Thymus (tissue), 11 donors: ENCODE measurements at regions not wholly inside any gene's neighbourhood (a gene's known extent, or its start where the extent isn't known, plus 50 kb on each side); places are given as distances from the start of the nearest gene placed in this dataset.

Experiments
- DNase-seq, 9 donors: peaks; one replicate each; pipeline ENCODE4 v3.0.0-alpha.2; 2013; ENCODE audit warnings: low spot score in 9 of 9, low read depth in 6 of 9, missing footprints in 1 of 9
- H3K27ac ChIP-seq, 2 donors: one replicate each; pipeline ENCODE4 v1.5.1; 2013; ENCODE audit warnings: control low read depth in 1 of 2, low read depth in 1 of 2, low read length in 1 of 2, mild to moderate bottlenecking in 1 of 2, moderate library complexity in 1 of 2
- H3K27me3 ChIP-seq, 2 donors: one replicate each; pipeline ENCODE4 v1.5.1; 2013; ENCODE audit warnings: low read length in 1 of 2; ENCODE audit not compliant: control insufficient read depth in 2 of 2, insufficient read depth in 1 of 2
- H3K36me3 ChIP-seq, 2 donors: one replicate each; pipeline ENCODE4 v1.5.1; 2013; ENCODE audit warnings: low read length in 1 of 2, mild to moderate bottlenecking in 1 of 2, moderate library complexity in 1 of 2; ENCODE audit not compliant: control insufficient read depth in 2 of 2, insufficient read depth in 2 of 2
- H3K4me1 ChIP-seq, 2 donors: one replicate each; pipeline ENCODE4 v1.5.1; 2013; ENCODE audit warnings: low read length in 2 of 2; ENCODE audit not compliant: control insufficient read depth in 2 of 2, insufficient read depth in 2 of 2
- H3K4me3 ChIP-seq, 2 donors: one replicate each; pipeline ENCODE4 v1.5.1; 2013; ENCODE audit warnings: low read length in 2 of 2, control low read depth in 1 of 2, mild to moderate bottlenecking in 1 of 2
- H3K9me3 ChIP-seq, 2 donors: one replicate each; pipeline ENCODE4 v1.5.1; 2013; ENCODE audit warnings: low read length in 1 of 2, mild to moderate bottlenecking in 1 of 2; ENCODE audit not compliant: control insufficient read depth in 2 of 2, insufficient read depth in 1 of 2
- WGBS: extraction: QIAGEN DNeasy Blood & Tissue Kit; methylation state at CpG from one replicate; pipeline ENCODE4 v1.1.7; 2013; 5-methylcytosine and 5-hydroxymethylcytosine counted together
- donor health status: healthy.

- no peak overlapping the region for H3K27ac ChIP-seq
- no peaks in the 10 kb centered on the region for H3K27me3 ChIP-seq
- no peaks in the 10 kb centered on the region for H3K36me3 ChIP-seq
- H3K9me3 ChIP-seq: peaks cover 0 to 4% of the 10 kb centered on the region in 2 donors
- H3K4me3 ChIP-seq: no peak overlapping the region
- DNase-seq: no peak
- no peaks in the 10 kb centered on the region for H3K4me1 ChIP-seq
- WGBS: 72% methylated on average over 3 of the region's 3 CpGs
Measured at GRCh38 chr14:44204061-44204835, 302.8 kb downstream of the FSCB start.

- 91% methylated on average over 1 of the region's 1 CpG for WGBS
Measured at GRCh38 chr14:44180975-44181374, 326.1 kb downstream of the FSCB start.

GRCh38 chr14:44170556-44170955 is 336.5 kb downstream of the FSCB start:
- no peaks in the 10 kb centered on the region for H3K27me3 ChIP-seq
- no peak overlapping the region for H3K27ac ChIP-seq
- no peaks in the 10 kb centered on the region for H3K36me3 ChIP-seq
- H3K4me1 ChIP-seq: no peaks in the 10 kb centered on the region
- H3K9me3 ChIP-seq: no peaks in the 10 kb centered on the region
- no peak overlapping the region for H3K4me3 ChIP-seq
- DNase-seq: no peak
- WGBS: 36% methylated on average over 4 of the region's 4 CpGs

More at GRCh38 chr14:44180975-44181374, 326.1 kb downstream of the FSCB start:
- Histone ChIP-seq H3K27me3 (no peaks in the 10 kb centered on the region), H3K9me3 (no peaks in the 10 kb centered on the region), H3K36me3 (no peaks in the 10 kb centered on the region), H3K27ac (no peak overlapping the region), H3K4me3 (no peak overlapping the region), H3K4me1 (no peaks in the 10 kb centered on the region)
- DNase-seq: no peak

GRCh38 chr14:44170101-44170500 is 337.0 kb downstream of the FSCB start:
- Histone ChIP-seq H3K4me3 (no peak overlapping the region), H3K9me3 (no peaks in the 10 kb centered on the region), H3K27me3 (no peaks in the 10 kb centered on the region), H3K4me1 (no peaks in the 10 kb centered on the region), H3K36me3 (no peaks in the 10 kb centered on the region), H3K27ac (no peak overlapping the region)
- DNase-seq: no peak
- 74% methylated on average over 6 of the region's 6 CpGs for WGBS

GRCh38 chr14:44168566-44168965 is 338.5 kb downstream of the FSCB start:
- H3K4me1 ChIP-seq: no peaks in the 10 kb centered on the region
- no peak for DNase-seq
- no peak overlapping the region for H3K4me3 ChIP-seq
- H3K9me3 ChIP-seq: no peaks in the 10 kb centered on the region
- no peaks in the 10 kb centered on the region for H3K36me3 ChIP-seq
- no peaks in the 10 kb centered on the region for H3K27me3 ChIP-seq
- no peak overlapping the region for H3K27ac ChIP-seq

- DNase-seq: no peak
- H3K36me3 ChIP-seq: no peaks in the 10 kb centered on the region
- H3K4me1 ChIP-seq: no peaks in the 10 kb centered on the region
- H3K9me3 ChIP-seq: peaks cover 0 to 4% of the 10 kb centered on the region in 2 donors
- no peaks in the 10 kb centered on the region for H3K27me3 ChIP-seq
- no peak overlapping the region for H3K4me3 ChIP-seq
- WGBS: 90% methylated on average over 2 of the region's 2 CpGs
- no peak overlapping the region for H3K27ac ChIP-seq
Measured at GRCh38 chr14:44166611-44167010, 340.5 kb downstream of the FSCB start.

GRCh38 chr14:44165936-44166335 is 341.1 kb downstream of the FSCB start:
- Histone ChIP-seq H3K36me3 (no peaks in the 10 kb centered on the region), H3K27me3 (no peaks in the 10 kb centered on the region), H3K27ac (no peak overlapping the region), H3K4me3 (no peak overlapping the region), H3K4me1 (no peaks in the 10 kb centered on the region), H3K9me3 (peaks cover 0 to 4% of the 10 kb centered on the region in 2 donors)
- no peak for DNase-seq
- WGBS: 87% methylated on average over 3 of the region's 3 CpGs

GRCh38 chr14:44165286-44165685 is 341.8 kb downstream of the FSCB start:
- Histone ChIP-seq H3K4me1 (no peaks in the 10 kb centered on the region), H3K27ac (no peak overlapping the region), H3K9me3 (peaks cover 0 to 4% of the 10 kb centered on the region in 2 donors), H3K4me3 (no peak overlapping the region), H3K36me3 (no peaks in the 10 kb centered on the region), H3K27me3 (no peaks in the 10 kb centered on the region)
- 91% methylated on average over 1 of the region's 1 CpG for WGBS
- no peak for DNase-seq

GRCh38 chr14:44163946-44164345 is 343.1 kb downstream of the FSCB start:
- no peak overlapping the region for H3K4me3 ChIP-seq
- 91% methylated on average over 2 of the region's 2 CpGs for WGBS
- H3K9me3 ChIP-seq: peaks cover 0 to 4% of the 10 kb centered on the region in 2 donors
- no peak for DNase-seq
- H3K27ac ChIP-seq: no peak overlapping the region
- no peaks in the 10 kb centered on the region for H3K36me3 ChIP-seq
- no peaks in the 10 kb centered on the region for H3K4me1 ChIP-seq
- no peaks in the 10 kb centered on the region for H3K27me3 ChIP-seq
